ENCODE measurements at regions not wholly inside any gene's neighbourhood (a gene's known extent, or its start where the extent isn't known, plus 50 kb on each side); places are given as distances from the start of the nearest gene placed in this dataset.

GRCh38 chr6:54991761-54992330 is 145.3 kb downstream of the FAM83B start:
- Histone ChIP-seq H3K36me3 (ENCODE audit: insufficient read depth, low read length, poor library complexity, severe bottlenecking) (no peaks in the 10 kb centered on the region), H3K4me3 (ENCODE audit: low read depth, low read length, poor library complexity, severe bottlenecking) (no peak overlapping the region), H3K27ac (ENCODE audit: low read depth, low read length, poor library complexity, severe bottlenecking) (no peak overlapping the region), H3K27me3 (replicated peaks; ENCODE audit: insufficient read depth, low read depth, low read length, poor library complexity) (no peaks in the 10 kb centered on the region), H3K9me3 (ENCODE audit: low read depth, low read length, poor library complexity, severe bottlenecking) (no peaks in the 10 kb centered on the region), H3K4me1 (ENCODE audit: insufficient read depth, low read length, poor library complexity, severe bottlenecking) (no peaks in the 10 kb centered on the region)
- CTCF ChIA-PET, result interaction anchor here (1.6 kb wide), 1 partner anchor 274 kb away, joined by 4 read pairs; no protein-coding TSS in a partner anchor
- POLR2A ChIA-PET (ENCODE audit: low non-redundant PET), result no interaction called here
- intact Hi-C loops (cut with micrococcal nuclease; ENCODE audit: unreplicated experiment), result loop anchor here (5.0 kb wide), 1 partner anchor 275 kb away; no protein-coding TSS in a partner anchor
- DNase-seq (ENCODE audit: low spot score), result no peak
- TF ChIP-seq EZH2 (IDR thresholded peaks at IDR 0.05; ENCODE audit: borderline replicate concordance, low read depth, low read length, poor library complexity, severe bottlenecking) (no peak), CTCF (conservative IDR thresholded peaks at IDR 0.05; ENCODE audit: low read depth, low read length) (no peak)
- BruUV-seq (replicated peaks), result no TSS peak

DNA sequence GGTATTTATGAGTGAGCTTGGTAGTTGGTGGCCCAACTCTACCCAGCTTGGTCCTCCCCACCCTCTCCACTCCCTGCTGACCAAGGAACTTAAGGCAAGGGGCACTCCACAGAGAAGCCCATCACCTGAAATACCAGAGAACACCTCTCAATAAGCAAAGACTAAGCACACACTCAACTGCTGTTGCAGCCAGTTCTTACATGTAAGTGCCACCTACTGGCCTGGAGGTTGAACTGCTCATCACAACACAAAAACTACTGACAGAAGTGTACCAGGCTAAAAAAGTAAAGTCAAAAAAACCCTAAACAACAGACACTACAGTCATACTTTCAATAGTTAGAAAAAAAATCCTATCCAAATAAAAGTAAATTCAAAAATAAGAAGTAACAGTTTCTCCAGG is 146.2 kb downstream of the FAM83B start:
- H3K9me3 ChIP-seq (ENCODE audit: low read depth, low read length, poor library complexity, severe bottlenecking), result no peaks in the 10 kb centered on the region
- ChIA-PET POLR2A (ENCODE audit: low non-redundant PET) (no interaction called here), CTCF (interaction anchor here (1.6 kb wide), 1 partner anchor 275 kb away, joined by 4 read pairs; no protein-coding TSS in a partner anchor)
- H3K4me1 ChIP-seq (ENCODE audit: insufficient read depth, low read length, poor library complexity, severe bottlenecking), result peaks cover 4% of the 10 kb centered on the region
- BruUV-seq (replicated peaks), result no TSS peak
- no peaks in the 10 kb centered on the region for H3K36me3 ChIP-seq (ENCODE audit: insufficient read depth, low read length, poor library complexity, severe bottlenecking)
- TF ChIP-seq CTCF (conservative IDR thresholded peaks at IDR 0.05; ENCODE audit: low read depth, low read length), result peak; percentile 57
- TF ChIP-seq EZH2 (IDR thresholded peaks at IDR 0.05; ENCODE audit: borderline replicate concordance, low read depth, low read length, poor library complexity, severe bottlenecking), result no peak
- peak; percentile 17 for DNase-seq (ENCODE audit: low spot score)
- intact Hi-C loops (cut with micrococcal nuclease; ENCODE audit: unreplicated experiment), result loop anchor here (5.0 kb wide), 1 partner anchor 275 kb away; no protein-coding TSS in a partner anchor
- no peak overlapping the region for H3K4me3 ChIP-seq (ENCODE audit: low read depth, low read length, poor library complexity, severe bottlenecking)
- no peaks in the 10 kb centered on the region for H3K27me3 ChIP-seq (replicated peaks; ENCODE audit: insufficient read depth, low read depth, low read length, poor library complexity)
- no peak overlapping the region for H3K27ac ChIP-seq (ENCODE audit: low read depth, low read length, poor library complexity, severe bottlenecking)

- no peak for DNase-seq (ENCODE audit: low spot score)
- no peaks in the 10 kb centered on the region for H3K9me3 ChIP-seq (ENCODE audit: low read depth, low read length, poor library complexity, severe bottlenecking)
- no TSS peak for BruUV-seq (replicated peaks)
- TF ChIP-seq CTCF (conservative IDR thresholded peaks at IDR 0.05; ENCODE audit: low read depth, low read length), result no peak
- TF ChIP-seq EZH2 (IDR thresholded peaks at IDR 0.05; ENCODE audit: borderline replicate concordance, low read depth, low read length, poor library complexity, severe bottlenecking), result no peak
- no peak overlapping the region for H3K4me3 ChIP-seq (ENCODE audit: low read depth, low read length, poor library complexity, severe bottlenecking)
- no peak overlapping the region for H3K27ac ChIP-seq (ENCODE audit: low read depth, low read length, poor library complexity, severe bottlenecking)
- no peaks in the 10 kb centered on the region for H3K36me3 ChIP-seq (ENCODE audit: insufficient read depth, low read length, poor library complexity, severe bottlenecking)
- peaks cover 9% of the 10 kb centered on the region for H3K4me1 ChIP-seq (ENCODE audit: insufficient read depth, low read length, poor library complexity, severe bottlenecking)
- H3K27me3 ChIP-seq (replicated peaks; ENCODE audit: insufficient read depth, low read depth, low read length, poor library complexity), result no peaks in the 10 kb centered on the region
- POLR2A ChIA-PET (ENCODE audit: low non-redundant PET), result no interaction called here
- intact Hi-C loops (cut with micrococcal nuclease; ENCODE audit: unreplicated experiment), result loop anchor here (5.0 kb wide), 1 partner anchor 276 kb away; no protein-coding TSS in a partner anchor
- CTCF ChIA-PET, result interaction anchor here (1.6 kb wide), 1 partner anchor 275 kb away, joined by 4 read pairs; no protein-coding TSS in a partner anchor
Measured at GRCh38 chr6:54993294-54993693, 146.7 kb downstream of the FAM83B start.

All from A673 (cell line).